WTC11 (cell line): ENCODE measurements at regions not wholly inside any gene's neighbourhood (a gene's known extent, or its start where the extent isn't known, plus 50 kb on each side); places are given as distances from the start of the nearest gene placed in this dataset.

Experiments
- FOXJ3 ChIP-seq: sonication (generic); formaldehyde crosslinking; IDR thresholded peaks from 2 replicates; pipeline ENCODE4 v1.9.0; 2021; ENCODE audit warnings: missing genetic modification reagents, mild to moderate bottlenecking, borderline replicate concordance
- HMGA2 ChIP-seq: fragments of 250-450 bp; sonication (Bioruptor Pico); IDR thresholded peaks from 2 replicates; pipeline ENCODE4 v1.4.0; 2021; ENCODE audit warnings: mild to moderate bottlenecking, moderate library complexity
- SP1 ChIP-seq: sonication (generic); formaldehyde crosslinking; conservative IDR thresholded peaks from 2 replicates; pipeline ENCODE4 v1.8.1; 2022; ENCODE audit warnings: missing genetic modification reagents
- TCF7 ChIP-seq: sonication (generic); formaldehyde crosslinking; IDR thresholded peaks from 2 replicates; pipeline ENCODE4 v1.8.0; 2022; ENCODE audit warnings: mild to moderate bottlenecking, low read depth, missing genetic modification reagents, moderate library complexity
- ZNF425 ChIP-seq: fragments of 250-450 bp; sonication (Bioruptor Pico); conservative IDR thresholded peaks from 2 replicates; pipeline ENCODE4 v1.9.0; 2021; ENCODE audit warnings: mild to moderate bottlenecking
- TF ChIP-seq, protein P1 (sequence below): fragments of 200-600 bp; IDR thresholded peaks from 2 replicates; pipeline ENCODE4 v1.8.0; 2022; ENCODE audit warnings: antibody characterized with exemption

- TF ChIP-seq, protein P1, sequence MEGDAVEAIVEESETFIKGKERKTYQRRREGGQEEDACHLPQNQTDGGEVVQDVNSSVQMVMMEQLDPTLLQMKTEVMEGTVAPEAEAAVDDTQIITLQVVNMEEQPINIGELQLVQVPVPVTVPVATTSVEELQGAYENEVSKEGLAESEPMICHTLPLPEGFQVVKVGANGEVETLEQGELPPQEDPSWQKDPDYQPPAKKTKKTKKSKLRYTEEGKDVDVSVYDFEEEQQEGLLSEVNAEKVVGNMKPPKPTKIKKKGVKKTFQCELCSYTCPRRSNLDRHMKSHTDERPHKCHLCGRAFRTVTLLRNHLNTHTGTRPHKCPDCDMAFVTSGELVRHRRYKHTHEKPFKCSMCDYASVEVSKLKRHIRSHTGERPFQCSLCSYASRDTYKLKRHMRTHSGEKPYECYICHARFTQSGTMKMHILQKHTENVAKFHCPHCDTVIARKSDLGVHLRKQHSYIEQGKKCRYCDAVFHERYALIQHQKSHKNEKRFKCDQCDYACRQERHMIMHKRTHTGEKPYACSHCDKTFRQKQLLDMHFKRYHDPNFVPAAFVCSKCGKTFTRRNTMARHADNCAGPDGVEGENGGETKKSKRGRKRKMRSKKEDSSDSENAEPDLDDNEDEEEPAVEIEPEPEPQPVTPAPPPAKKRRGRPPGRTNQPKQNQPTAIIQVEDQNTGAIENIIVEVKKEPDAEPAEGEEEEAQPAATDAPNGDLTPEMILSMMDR = no peak
- TF ChIP-seq TCF7 (CRISPR knock-in tag) = no peak
- no peak for TF ChIP-seq HMGA2 (CRISPR knock-in tag)
- no peak for TF ChIP-seq SP1 (CRISPR knock-in tag)
- TF ChIP-seq ZNF425 (CRISPR knock-in tag) = no peak
- TF ChIP-seq FOXJ3 (CRISPR knock-in tag) = no peak
These were observed 158.7 kb upstream of the SKOR2 start for GRCh38 chr18:47410139-47410538.
